GM20431 (cell line): ENCODE measurements at regions not wholly inside any gene's neighbourhood (a gene's known extent, or its start where the extent isn't known, plus 50 kb on each side); places are given as distances from the start of the nearest gene placed in this dataset.
"Not testable (repeated sequence)": the region's sequence is repeated elsewhere in the genome, so short reads cannot be mapped to it uniquely, and the experiment has no call there.

ENCODE experiments used
- in situ Hi-C: fragments of 300-500 bp; cut with MseI, MboI; formaldehyde crosslinking; loops from one replicate; pipeline ENCODE4 v1.15.0; 2020; ENCODE audit warnings: low sequenced_read_pairs; ENCODE audit not compliant: unreplicated experiment

- in situ Hi-C loops: no loop called here
Measured at GRCh38 chr21:35982717-35983116, 77.6 kb downstream of the SETD4 start.

- in situ Hi-C loops: no loop called here
Measured at GRCh38 chr21:35981514-35982070, 78.7 kb downstream of the SETD4 start.

DNA sequence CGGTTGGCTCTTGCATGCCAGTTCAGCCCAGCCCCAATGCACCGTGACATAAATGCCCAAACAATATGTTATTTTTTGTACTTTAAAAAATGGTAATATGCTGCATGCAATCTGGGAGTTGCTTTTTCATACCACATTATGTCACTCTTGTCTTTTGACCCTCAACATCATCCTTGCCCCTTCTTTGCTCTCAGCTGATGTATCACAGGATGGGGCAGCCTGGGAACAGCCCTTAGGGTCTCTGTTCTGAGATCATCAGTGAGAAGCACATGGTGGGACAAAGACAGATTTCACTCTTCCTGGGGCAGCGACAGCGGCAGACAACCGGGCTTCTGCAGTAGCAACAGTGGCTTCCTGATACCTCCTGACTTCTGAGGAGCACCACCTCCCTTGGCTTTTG is 79.5 kb downstream of the SETD4 start:
- in situ Hi-C loops: no loop called here

DNA sequence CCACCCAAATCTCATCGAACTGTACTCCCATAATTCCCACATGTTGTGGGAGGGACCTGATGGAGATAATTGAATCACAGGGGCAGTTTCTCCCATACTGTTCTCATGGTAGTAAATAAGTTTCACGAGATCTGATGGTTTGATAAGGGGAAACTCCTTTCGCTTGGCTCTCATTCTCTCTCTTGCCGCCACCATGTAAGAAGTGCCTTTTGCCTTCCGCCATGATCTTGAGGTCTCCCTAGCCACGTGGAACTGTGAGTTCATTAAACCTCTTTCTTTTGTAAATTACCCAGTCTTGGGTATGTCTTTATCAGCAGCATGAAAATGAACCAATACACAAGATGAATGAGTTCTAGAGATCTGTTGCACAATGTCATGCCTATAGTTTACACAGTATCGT is 82.5 kb downstream of the SETD4 start:
- in situ Hi-C loops: not testable (repeated sequence)

DNA sequence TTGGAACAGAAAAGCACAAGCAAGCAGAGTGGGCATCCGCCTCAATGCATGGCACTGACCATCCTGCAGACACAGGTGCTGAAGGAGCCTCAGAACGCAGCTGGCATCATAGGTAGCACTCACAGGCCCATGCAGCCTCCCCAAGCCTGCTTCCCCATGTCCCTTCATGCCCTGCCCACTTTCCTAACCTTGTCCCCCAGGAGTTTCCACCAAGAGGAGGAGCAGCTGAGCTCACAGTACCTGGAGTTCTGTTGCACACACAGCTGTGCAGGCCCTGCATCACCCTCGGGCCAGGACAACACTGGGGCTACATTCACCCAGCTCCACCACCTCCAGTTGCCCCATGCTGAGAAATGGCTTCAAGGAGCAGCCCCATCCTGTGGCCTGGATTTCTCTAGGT is 83.4 kb downstream of the SETD4 start:
- in situ Hi-C loops: no loop called here

DNA sequence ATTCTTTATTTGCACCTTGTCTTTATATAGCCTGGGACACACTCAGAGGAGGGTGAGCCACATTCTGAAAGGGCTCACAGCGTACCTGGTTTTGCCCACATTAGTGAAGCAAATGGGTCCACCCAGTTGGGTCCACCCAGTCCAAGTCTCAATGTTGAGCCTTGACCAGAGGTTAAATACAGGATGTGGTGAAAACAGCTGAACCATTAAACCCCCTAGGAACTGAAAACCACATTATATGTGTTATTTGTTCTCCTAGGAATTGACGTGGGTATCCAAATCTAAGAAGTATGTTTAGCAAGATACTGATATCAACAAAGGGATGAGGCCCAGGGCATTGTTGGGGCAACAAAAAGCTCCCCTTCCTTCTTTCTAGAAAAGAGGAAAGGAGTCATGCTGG is 83.8 kb downstream of the SETD4 start:
- in situ Hi-C loops: no loop called here

DNA sequence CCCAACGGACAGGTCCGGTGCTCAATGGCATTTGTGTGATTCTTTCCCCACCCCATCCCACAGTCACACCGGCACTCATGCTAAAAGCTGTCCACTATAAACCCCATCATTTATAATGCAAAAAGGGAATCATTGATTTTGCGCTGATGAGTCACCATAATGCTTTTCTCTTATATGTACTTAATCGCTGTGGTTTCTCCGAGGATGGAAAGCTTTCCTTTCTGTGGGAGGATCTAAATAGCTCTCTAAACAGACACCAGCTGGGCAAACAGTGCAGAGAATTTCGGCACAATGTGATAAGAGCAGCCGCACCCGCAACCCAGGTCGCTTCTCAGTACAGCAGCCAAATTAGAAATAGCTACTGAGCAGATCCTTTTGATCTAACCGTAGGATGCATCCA is 85.6 kb downstream of the SETD4 start:
- in situ Hi-C loops: no loop called here

- in situ Hi-C loops: no loop called here
Measured at GRCh38 chr21:35971824-35972223, 88.5 kb downstream of the SETD4 start.

DNA sequence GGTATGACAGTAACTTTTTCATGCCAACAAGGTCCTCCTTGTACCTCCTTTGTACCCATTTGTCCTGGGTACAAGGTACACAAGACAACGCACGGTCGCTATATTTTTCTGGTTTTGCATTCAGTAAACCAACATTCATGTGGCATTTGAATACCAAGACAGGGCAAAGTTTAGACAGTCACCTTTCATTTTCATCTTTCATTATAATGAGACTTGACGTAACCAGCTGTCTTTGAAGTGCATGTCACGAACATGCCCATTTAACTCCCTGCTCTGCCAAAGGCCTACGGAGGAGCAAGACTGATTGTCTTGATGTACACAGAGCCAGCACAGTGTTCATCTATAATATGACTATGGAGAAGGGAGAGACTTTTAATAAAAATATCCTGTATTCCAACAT is 91.0 kb downstream of the SETD4 start:
- in situ Hi-C loops: no loop called here

GRCh38 chr21:35968564-35968963 is 91.8 kb downstream of the SETD4 start:
- in situ Hi-C loops: no loop called here

DNA sequence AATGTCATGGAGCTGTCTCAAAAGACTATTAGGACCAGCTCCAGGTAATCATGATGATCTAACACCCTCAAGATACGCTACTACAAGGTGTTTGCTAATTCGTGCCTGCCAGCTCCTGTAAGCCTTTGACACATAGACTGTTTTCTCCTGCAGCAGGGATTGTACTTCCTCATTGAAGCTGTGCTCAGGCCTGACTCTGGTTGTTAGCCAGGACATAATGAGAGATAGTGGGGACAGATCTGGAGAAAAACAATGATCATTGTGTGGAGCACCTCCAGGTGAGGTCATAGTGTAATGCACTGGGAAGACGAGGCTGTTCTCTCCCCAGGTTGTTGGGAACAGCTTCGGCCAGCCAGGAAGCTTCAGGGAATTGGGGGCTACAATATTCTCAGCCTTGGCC is 94.6 kb downstream of the SETD4 start:
- in situ Hi-C loops: no loop called here

- in situ Hi-C loops: no loop called here
Measured at GRCh38 chr21:35963920-35964451, 96.3 kb downstream of the SETD4 start.

DNA sequence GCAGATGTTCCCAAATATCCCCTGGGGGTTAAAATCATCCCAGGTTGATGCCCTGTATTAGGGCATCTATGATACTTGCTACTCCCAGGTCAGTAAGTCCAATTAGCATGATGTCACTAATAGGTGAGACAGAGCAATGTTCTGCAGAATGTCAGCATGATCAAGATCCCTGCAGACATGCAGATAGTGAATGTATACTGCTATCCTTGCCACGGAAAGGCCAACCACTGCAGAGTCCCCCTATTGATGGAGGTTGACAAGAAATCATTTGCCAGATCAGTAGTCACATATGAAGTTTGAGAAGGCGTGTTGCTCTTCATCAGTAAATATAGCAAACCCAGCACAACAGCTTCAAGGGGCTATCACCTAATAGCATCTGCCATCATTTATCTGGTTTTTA is 97.4 kb downstream of the SETD4 start:
- in situ Hi-C loops: no loop called here

GRCh38 chr21:35954066-35954465 is 106.3 kb downstream of the SETD4 start:
- in situ Hi-C loops: no loop called here

DNA sequence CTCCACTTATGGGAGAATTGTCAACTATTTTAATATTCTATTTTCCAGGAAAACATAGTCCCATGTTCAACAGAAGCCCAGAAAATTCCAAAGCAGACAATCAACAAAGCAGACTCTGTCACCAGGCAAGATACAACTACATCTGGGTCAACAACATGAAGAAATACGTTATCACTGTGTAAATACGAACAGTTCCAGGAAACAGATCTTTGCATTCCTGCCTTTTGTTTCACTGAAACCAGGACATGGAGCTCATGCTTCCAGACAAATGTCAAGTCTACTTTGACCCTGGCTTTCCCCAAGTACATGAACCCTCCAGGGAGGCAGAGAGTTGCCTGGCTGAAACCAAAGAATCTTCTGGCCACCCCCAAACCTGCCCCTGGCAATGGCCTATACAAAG is 106.7 kb downstream of the SETD4 start:
- in situ Hi-C loops: no loop called here

GRCh38 chr21:35952651-35953340 is 107.5 kb downstream of the SETD4 start:
- in situ Hi-C loops: no loop called here

DNA sequence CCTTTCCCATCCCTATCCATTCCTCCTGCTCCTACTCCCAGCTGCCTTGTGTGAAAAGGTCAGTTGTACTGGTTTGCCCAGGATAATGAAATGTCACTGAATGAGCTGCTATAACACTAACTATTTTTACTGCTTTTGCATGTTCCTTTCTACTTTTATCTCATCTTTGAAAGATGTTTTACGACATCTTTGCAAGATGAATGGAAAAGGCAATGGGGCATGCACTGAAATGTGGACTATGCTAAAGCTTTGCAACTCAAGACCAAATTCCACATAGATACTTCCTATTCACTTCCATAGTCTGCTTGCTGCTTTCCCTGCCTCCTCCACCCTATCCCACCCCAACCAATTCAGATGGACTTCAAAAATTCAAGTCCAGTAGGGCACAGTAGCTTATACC is 111.3 kb downstream of the SETD4 start:
- in situ Hi-C loops: no loop called here

- in situ Hi-C loops: no loop called here
Measured at GRCh38 chr21:35945089-35945671, 115.1 kb downstream of the SETD4 start.

- in situ Hi-C loops: no loop called here
Measured at GRCh38 chr21:35943752-35944151, 116.6 kb downstream of the SETD4 start.

- in situ Hi-C loops: no loop called here
Measured at GRCh38 chr21:35942211-35943144, 117.8 kb downstream of the SETD4 start.
